Peyer's patch (tissue), 4 donors: ENCODE measurements at regions not wholly inside any gene's neighbourhood (a gene's known extent, or its start where the extent isn't known, plus 50 kb on each side); places are given as distances from the start of the nearest gene placed in this dataset.

ENCODE experiments used
- DNase-seq, 3 donors: peaks; one replicate each; pipeline ENCODE4 v3.0.0-alpha.2; 2017 to 2019
- H3K27ac ChIP-seq, 4 donors: fragments of 200-600 bp; sonication (generic); one replicate each; pipeline ENCODE4 v1.5.1; 2016 to 2019
- H3K27me3 ChIP-seq, 2 donors: fragments of 200-600 bp; sonication (generic); one replicate each; pipeline ENCODE4 v1.5.1; 2019
- H3K36me3 ChIP-seq, 3 donors: fragments of 200-600 bp; sonication (generic); one replicate each; pipeline ENCODE4 v1.5.1; 2016 to 2019
- H3K4me1 ChIP-seq, 4 donors: fragments of 200-600 bp; sonication (generic); one replicate each; pipeline ENCODE4 v1.5.1; 2016 to 2019
- H3K4me3 ChIP-seq, 4 donors: fragments of 200-600 bp; sonication (generic); 1 replicate in 3 of 4; 2 replicates in 1 of 4; pipeline ENCODE4 v1.5.1; 2016 to 2019; ENCODE audit warnings: mild to moderate bottlenecking in 1 of 4
- H3K9me3 ChIP-seq, 4 donors: fragments of 200-600 bp; sonication (generic); one replicate each; pipeline ENCODE4 v1.5.1; 2016 to 2019; ENCODE audit warnings: mild to moderate bottlenecking in 1 of 4
- CTCF ChIP-seq, 6 experiments: fragments of 450-650 bp in 4 of 6; fragments of 200-600 bp in 2 of 6; sonication (generic) in 1 of 6; IDR thresholded peaks; one replicate each; pipeline ENCODE4 v1.5.1; 2017 to 2019; ENCODE audit warnings: antibody characterized with exemption in 6 of 6, mild to moderate bottlenecking in 3 of 6, moderate library complexity in 1 of 6
- POLR2A ChIP-seq, 2 donors: fragments of 450-650 bp; IDR thresholded peaks; one replicate each; pipeline ENCODE4 v1.5.1; 2017; ENCODE audit warnings: antibody characterized with exemption in 2 of 2, mild to moderate bottlenecking in 2 of 2, moderate library complexity in 2 of 2

GRCh38 chr6:108744996-108745395 is 103.2 kb upstream of the ARMC2 start:
- Histone ChIP-seq H3K4me3 (no peak overlapping the region), H3K36me3 (no peaks in the 10 kb centered on the region), H3K9me3 (no peaks in the 10 kb centered on the region), H3K27me3 (peaks cover 0 to 3% of the 10 kb centered on the region in 2 donors), H3K4me1 (peaks cover 0 to 14% (median 0%) of the 10 kb centered on the region in 4 donors), H3K27ac (no peak overlapping the region)
- no peak for TF ChIP-seq CTCF (IDR thresholded peaks at IDR 0.05)
- peak in 1 of 3 donors; percentile 36 for DNase-seq

- no peaks in the 10 kb centered on the region for H3K36me3 ChIP-seq
- no peak for DNase-seq
- no peak overlapping the region for H3K4me3 ChIP-seq
- H3K27ac ChIP-seq: peak overlapping the region in 1 of 4 donors; percentile 86
- peaks cover 0 to 14% (median 0%) of the 10 kb centered on the region in 4 donors for H3K4me1 ChIP-seq
- no peaks in the 10 kb centered on the region for H3K9me3 ChIP-seq
- TF ChIP-seq CTCF (IDR thresholded peaks at IDR 0.05): no peak
- TF ChIP-seq POLR2A (IDR thresholded peaks at IDR 0.05): no peak
- H3K27me3 ChIP-seq: peaks cover 0 to 3% of the 10 kb centered on the region in 2 donors
Measured at GRCh38 chr6:108745664-108746336, 102.4 kb upstream of the ARMC2 start.

GRCh38 chr6:108746366-108746765 is 101.9 kb upstream of the ARMC2 start:
- H3K36me3 ChIP-seq: no peaks in the 10 kb centered on the region
- H3K4me1 ChIP-seq: peaks cover 0 to 14% (median 0%) of the 10 kb centered on the region in 4 donors
- peak overlapping the region in 2 of 4 donors; percentile 64 to 86 for H3K27ac ChIP-seq
- peak in 1 of 2 donors; percentile 8 for TF ChIP-seq POLR2A (IDR thresholded peaks at IDR 0.05)
- peak in 2 of 6 experiments; percentile 5 to 45 for TF ChIP-seq CTCF (IDR thresholded peaks at IDR 0.05)
- no peak overlapping the region for H3K4me3 ChIP-seq
- DNase-seq: peak in 2 of 3 donors; percentile 66 to 79
- peaks cover 0 to 3% of the 10 kb centered on the region in 2 donors for H3K27me3 ChIP-seq
- no peaks in the 10 kb centered on the region for H3K9me3 ChIP-seq

- peak overlapping the region in 2 of 4 donors; percentile 64 to 86 for H3K27ac ChIP-seq
- no peak overlapping the region for H3K4me3 ChIP-seq
- DNase-seq: peak in 1 of 3 donors; percentile 40
- peaks cover 0 to 11% (median 0%) of the 10 kb centered on the region in 4 donors for H3K4me1 ChIP-seq
- H3K27me3 ChIP-seq: peaks cover 0 to 3% of the 10 kb centered on the region in 2 donors
- TF ChIP-seq POLR2A (IDR thresholded peaks at IDR 0.05) (no peak), CTCF (IDR thresholded peaks at IDR 0.05) (peak in 1 of 6 experiments; percentile 1)
- no peaks in the 10 kb centered on the region for H3K36me3 ChIP-seq
- H3K9me3 ChIP-seq: no peaks in the 10 kb centered on the region
Measured at GRCh38 chr6:108746836-108747575, 101.2 kb upstream of the ARMC2 start.

GRCh38 chr6:108748055-108748454 is 100.2 kb upstream of the ARMC2 start:
- H3K36me3 ChIP-seq: no peaks in the 10 kb centered on the region
- no peak overlapping the region for H3K4me3 ChIP-seq
- H3K9me3 ChIP-seq: no peaks in the 10 kb centered on the region
- peaks cover 0 to 3% of the 10 kb centered on the region in 2 donors for H3K27me3 ChIP-seq
- H3K4me1 ChIP-seq: peaks cover 0 to 7% (median 0%) of the 10 kb centered on the region in 4 donors
- H3K27ac ChIP-seq: peak overlapping the region in 1 of 4 donors; percentile 86
- TF ChIP-seq CTCF (IDR thresholded peaks at IDR 0.05) (no peak), POLR2A (IDR thresholded peaks at IDR 0.05) (no peak)
- DNase-seq: peak in 1 of 3 donors; percentile 28
